ENCODE measurements at regions not wholly inside any gene's neighbourhood (a gene's known extent, or its start where the extent isn't known, plus 50 kb on each side); places are given as distances from the start of the nearest gene placed in this dataset.
A peak's percentile ranks its signal among the peaks of the same experiment; 100 is the strongest.

DNA sequence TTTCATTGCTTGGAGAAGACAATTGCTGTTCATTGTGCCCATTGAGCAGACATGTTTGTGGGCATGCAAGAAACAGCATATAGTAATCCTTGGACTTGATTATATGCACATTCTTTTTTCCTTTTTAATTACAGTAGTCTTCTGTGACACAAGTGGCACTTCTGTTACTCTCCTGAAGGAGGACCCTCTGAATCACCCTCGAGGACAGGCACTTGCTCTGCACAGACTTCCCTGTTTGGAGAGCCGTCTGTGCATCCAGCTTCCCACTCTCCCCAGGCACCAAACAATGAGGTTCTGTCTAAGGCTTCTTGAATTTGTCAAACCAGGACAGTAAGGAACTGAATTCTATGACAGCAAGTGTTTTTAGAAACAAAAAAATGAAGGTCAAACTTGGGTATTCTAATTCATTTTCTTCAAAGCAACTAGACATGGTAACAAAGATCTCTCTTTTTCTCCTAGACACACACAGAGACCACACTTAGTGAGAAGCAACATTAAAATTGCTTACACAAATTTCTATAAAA is 844.6 kb upstream of the ID2 start:
- Histone ChIP-seq H3K4ac (ENCODE audit: low read depth, low read length) (no peak overlapping the region), H3K27ac (ENCODE audit: low read depth, low read length) (no peak overlapping the region), H3K14ac (ENCODE audit: low read length) (no peak overlapping the region), H2AFZ (ENCODE audit: insufficient read depth, low read length, poor library complexity) (no peak overlapping the region), H2BK12ac (ENCODE audit: low read length) (no peak overlapping the region), H3K9ac (ENCODE audit: low read length) (no peak overlapping the region), H4K12ac (ENCODE audit: low read depth, low read length) (no peak overlapping the region), H3K4me2 (ENCODE audit: low read length) (no peak overlapping the region), H2BK120ac (ENCODE audit: insufficient read depth, low read length, poor library complexity) (no peak overlapping the region), H3K4me3 (ENCODE audit: low read depth, low read length) (no peak overlapping the region), H4K8ac (ENCODE audit: low read depth, low read length) (no peak overlapping the region), H3K9me3 (ENCODE audit: insufficient read depth, low read depth, low read length) (peaks cover 2% of the 10 kb centered on the region), H3K36me3 (ENCODE audit: control insufficient read depth in 1 of 2, insufficient read depth in 2 of 2, low read length in 2 of 2) (no peaks in the 10 kb centered on the region), H3K4me1 (ENCODE audit: control insufficient read depth in 1 of 2, insufficient read depth in 2 of 2, low read length in 2 of 2) (peaks cover 2% of the 10 kb centered on the region in 2 experiments), H3K27me3 (ENCODE audit: insufficient read depth, low read length) (no peaks in the 10 kb centered on the region), H3K23ac (ENCODE audit: low read length) (no peak overlapping the region), H2AK5ac (ENCODE audit: low read length) (no peak overlapping the region), H3K79me2 (ENCODE audit: control insufficient read depth, insufficient read depth, low read length, poor library complexity) (no peaks in the 10 kb centered on the region), H3K79me1 (ENCODE audit: low read length) (no peaks in the 10 kb centered on the region), H4K91ac (ENCODE audit: low read depth, low read length) (no peak overlapping the region), H2BK5ac (ENCODE audit: low read depth, low read length, poor library complexity) (no peak overlapping the region), H3K18ac (ENCODE audit: low read length) (no peak overlapping the region)
- WGBS (ENCODE audit: extremely low coverage, insufficient coverage, insufficient read length): no CpG with 5 or more reads among the region's 2 CpGs
- no peak for DNase-seq

DNA sequence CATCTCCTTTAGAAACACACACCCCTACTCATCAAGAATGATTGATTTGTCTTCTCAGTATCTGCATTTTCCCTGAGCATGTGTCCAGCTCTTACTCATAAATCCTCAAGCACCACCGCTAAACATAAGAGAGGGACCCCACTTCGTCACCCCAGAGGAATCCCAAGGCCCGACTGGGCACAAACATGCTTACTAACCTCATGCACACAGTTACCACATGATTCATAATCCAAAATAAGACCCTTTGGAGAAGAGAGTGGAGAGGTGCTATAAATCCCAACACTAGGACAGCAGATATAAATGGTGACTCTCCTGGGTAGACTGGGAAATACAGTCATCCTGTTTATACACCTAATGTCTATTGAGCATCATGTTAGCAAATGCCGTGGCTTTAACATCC is 843.2 kb upstream of the ID2 start:
- H3K27ac ChIP-seq (ENCODE audit: low read depth, low read length): no peak overlapping the region
- H4K8ac ChIP-seq (ENCODE audit: low read depth, low read length): no peak overlapping the region
- peaks cover 2% of the 10 kb centered on the region in 2 experiments for H3K4me1 ChIP-seq (ENCODE audit: control insufficient read depth in 1 of 2, insufficient read depth in 2 of 2, low read length in 2 of 2)
- H2BK120ac ChIP-seq (ENCODE audit: insufficient read depth, low read length, poor library complexity): no peak overlapping the region
- DNase-seq: no peak
- no CpG with 5 or more reads among the region's 4 CpGs for WGBS (ENCODE audit: extremely low coverage, insufficient coverage, insufficient read length)
- no peaks in the 10 kb centered on the region for H3K36me3 ChIP-seq (ENCODE audit: control insufficient read depth in 1 of 2, insufficient read depth in 2 of 2, low read length in 2 of 2)
- no peak overlapping the region for H3K18ac ChIP-seq (ENCODE audit: low read length)
- no peak overlapping the region for H3K9ac ChIP-seq (ENCODE audit: low read length)
- H2BK12ac ChIP-seq (ENCODE audit: low read length): peak overlapping the region; percentile 63
- H3K23ac ChIP-seq (ENCODE audit: low read length): no peak overlapping the region
- H2AK5ac ChIP-seq (ENCODE audit: low read length): no peak overlapping the region
- no peaks in the 10 kb centered on the region for H3K79me1 ChIP-seq (ENCODE audit: low read length)
- H2BK5ac ChIP-seq (ENCODE audit: low read depth, low read length, poor library complexity): no peak overlapping the region
- no peaks in the 10 kb centered on the region for H3K79me2 ChIP-seq (ENCODE audit: control insufficient read depth, insufficient read depth, low read length, poor library complexity)
- H2AFZ ChIP-seq (ENCODE audit: insufficient read depth, low read length, poor library complexity): no peak overlapping the region
- H4K91ac ChIP-seq (ENCODE audit: low read depth, low read length): no peak overlapping the region
- H4K12ac ChIP-seq (ENCODE audit: low read depth, low read length): no peak overlapping the region
- H3K14ac ChIP-seq (ENCODE audit: low read length): no peak overlapping the region
- H3K4me2 ChIP-seq (ENCODE audit: low read length): no peak overlapping the region
- H3K4ac ChIP-seq (ENCODE audit: low read depth, low read length): no peak overlapping the region
- peaks cover 2% of the 10 kb centered on the region for H3K9me3 ChIP-seq (ENCODE audit: insufficient read depth, low read depth, low read length)
- H3K4me3 ChIP-seq (ENCODE audit: low read depth, low read length): no peak overlapping the region
- H3K27me3 ChIP-seq (ENCODE audit: insufficient read depth, low read length): no peaks in the 10 kb centered on the region

DNA sequence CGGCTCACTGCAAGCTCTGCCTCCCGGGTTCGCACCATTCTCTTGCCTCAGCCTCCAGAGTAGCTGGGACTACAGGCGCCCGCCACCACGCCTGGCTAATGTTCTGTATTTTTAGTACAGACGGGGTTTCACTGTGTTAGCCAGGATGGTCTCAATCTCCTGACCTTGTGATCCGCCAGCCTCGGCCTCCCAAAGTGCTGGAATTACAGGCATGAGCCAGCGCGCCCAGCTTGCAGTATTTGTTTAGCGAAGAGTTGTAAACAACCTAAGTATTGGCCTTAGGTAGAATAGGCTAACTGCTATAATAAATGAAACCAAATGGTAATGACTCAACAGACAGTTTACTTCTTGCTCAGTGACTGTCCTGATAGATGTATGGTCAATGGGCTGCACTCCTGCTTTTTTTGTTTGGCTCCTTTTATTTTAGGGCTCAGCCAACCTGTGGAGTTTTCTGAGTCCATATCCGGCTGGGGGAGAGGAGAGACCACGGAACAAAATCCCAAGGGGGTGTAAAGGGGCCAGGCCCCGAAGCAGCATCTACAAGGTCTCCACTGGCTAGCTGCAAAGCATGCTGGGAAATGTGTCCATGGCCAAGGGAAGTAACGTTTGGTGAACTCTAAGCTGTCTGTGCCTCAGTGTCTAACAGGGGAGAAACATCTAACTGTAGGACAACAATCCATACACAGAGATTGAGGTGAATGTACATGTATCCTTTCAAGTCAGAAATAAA is 841.0 kb upstream of the ID2 start:
- no peak overlapping the region for H2AFZ ChIP-seq (ENCODE audit: insufficient read depth, low read length, poor library complexity)
- H3K9me3 ChIP-seq (ENCODE audit: insufficient read depth, low read depth, low read length): peaks cover 2% of the 10 kb centered on the region
- H3K4me3 ChIP-seq (ENCODE audit: low read depth, low read length): no peak overlapping the region
- H3K18ac ChIP-seq (ENCODE audit: low read length): no peak overlapping the region
- DNase-seq: no peak
- H3K14ac ChIP-seq (ENCODE audit: low read length): no peak overlapping the region
- H3K4me1 ChIP-seq (ENCODE audit: control insufficient read depth in 1 of 2, insufficient read depth in 2 of 2, low read length in 2 of 2): peaks cover 4 to 5% of the 10 kb centered on the region in 2 experiments
- no peak overlapping the region for H3K23ac ChIP-seq (ENCODE audit: low read length)
- H3K9ac ChIP-seq (ENCODE audit: low read length): no peak overlapping the region
- H2BK5ac ChIP-seq (ENCODE audit: low read depth, low read length, poor library complexity): no peak overlapping the region
- no peak overlapping the region for H4K91ac ChIP-seq (ENCODE audit: low read depth, low read length)
- no peak overlapping the region for H2BK120ac ChIP-seq (ENCODE audit: insufficient read depth, low read length, poor library complexity)
- H2BK12ac ChIP-seq (ENCODE audit: low read length): peak overlapping the region; percentile 36
- no CpG with 5 or more reads among the region's 16 CpGs for WGBS (ENCODE audit: extremely low coverage, insufficient coverage, insufficient read length)
- H2AK5ac ChIP-seq (ENCODE audit: low read length): no peak overlapping the region
- H4K12ac ChIP-seq (ENCODE audit: low read depth, low read length): no peak overlapping the region
- no peaks in the 10 kb centered on the region for H3K27me3 ChIP-seq (ENCODE audit: insufficient read depth, low read length)
- H3K36me3 ChIP-seq (ENCODE audit: control insufficient read depth in 1 of 2, insufficient read depth in 2 of 2, low read length in 2 of 2): no peaks in the 10 kb centered on the region
- peaks cover 1% of the 10 kb centered on the region for H3K79me1 ChIP-seq (ENCODE audit: low read length)
- no peak overlapping the region for H3K4ac ChIP-seq (ENCODE audit: low read depth, low read length)
- no peak overlapping the region for H4K8ac ChIP-seq (ENCODE audit: low read depth, low read length)
- no peak overlapping the region for H3K27ac ChIP-seq (ENCODE audit: low read depth, low read length)
- no peak overlapping the region for H3K4me2 ChIP-seq (ENCODE audit: low read length)
- no peaks in the 10 kb centered on the region for H3K79me2 ChIP-seq (ENCODE audit: control insufficient read depth, insufficient read depth, low read length, poor library complexity)

DNA sequence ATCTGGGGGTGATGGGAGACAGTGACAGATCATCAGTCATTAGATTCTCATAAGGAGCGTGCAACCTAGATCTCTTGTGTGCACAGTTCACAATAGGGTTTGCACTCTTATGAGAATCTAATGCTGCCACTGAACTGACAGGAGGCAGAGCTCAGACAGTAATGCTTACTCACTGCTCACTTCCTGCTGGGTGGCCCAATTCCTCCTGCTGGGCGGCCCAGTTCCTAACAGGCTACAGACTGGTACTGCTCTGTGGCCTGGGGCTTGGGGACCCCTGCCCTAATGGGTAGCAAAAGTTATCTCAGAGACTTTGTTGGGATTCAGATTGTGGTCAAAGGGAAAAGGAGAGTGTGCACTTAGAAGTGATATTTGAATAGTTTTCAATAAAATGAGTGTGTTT is 840.1 kb upstream of the ID2 start:
- H3K9me3 ChIP-seq (ENCODE audit: insufficient read depth, low read depth, low read length): peaks cover 2% of the 10 kb centered on the region
- no peak for DNase-seq
- no peak overlapping the region for H3K9ac ChIP-seq (ENCODE audit: low read length)
- no peak overlapping the region for H2BK12ac ChIP-seq (ENCODE audit: low read length)
- H3K27ac ChIP-seq (ENCODE audit: low read depth, low read length): no peak overlapping the region
- H2BK5ac ChIP-seq (ENCODE audit: low read depth, low read length, poor library complexity): no peak overlapping the region
- H2BK120ac ChIP-seq (ENCODE audit: insufficient read depth, low read length, poor library complexity): no peak overlapping the region
- no peak overlapping the region for H4K91ac ChIP-seq (ENCODE audit: low read depth, low read length)
- peaks cover 4 to 5% of the 10 kb centered on the region in 2 experiments for H3K4me1 ChIP-seq (ENCODE audit: control insufficient read depth in 1 of 2, insufficient read depth in 2 of 2, low read length in 2 of 2)
- H3K4ac ChIP-seq (ENCODE audit: low read depth, low read length): no peak overlapping the region
- no peak overlapping the region for H2AK5ac ChIP-seq (ENCODE audit: low read length)
- H3K27me3 ChIP-seq (ENCODE audit: insufficient read depth, low read length): no peaks in the 10 kb centered on the region
- H3K36me3 ChIP-seq (ENCODE audit: control insufficient read depth in 1 of 2, insufficient read depth in 2 of 2, low read length in 2 of 2): no peaks in the 10 kb centered on the region
- H4K8ac ChIP-seq (ENCODE audit: low read depth, low read length): no peak overlapping the region
- H4K12ac ChIP-seq (ENCODE audit: low read depth, low read length): no peak overlapping the region
- no peak overlapping the region for H3K4me2 ChIP-seq (ENCODE audit: low read length)
- H3K79me1 ChIP-seq (ENCODE audit: low read length): peaks cover 7% of the 10 kb centered on the region
- H3K4me3 ChIP-seq (ENCODE audit: low read depth, low read length): peak overlapping the region; percentile 57
- H3K23ac ChIP-seq (ENCODE audit: low read length): no peak overlapping the region
- no peak overlapping the region for H2AFZ ChIP-seq (ENCODE audit: insufficient read depth, low read length, poor library complexity)
- no CpG with 5 or more reads among the region's 2 CpGs for WGBS (ENCODE audit: extremely low coverage, insufficient coverage, insufficient read length)
- no peaks in the 10 kb centered on the region for H3K79me2 ChIP-seq (ENCODE audit: control insufficient read depth, insufficient read depth, low read length, poor library complexity)
- no peak overlapping the region for H3K14ac ChIP-seq (ENCODE audit: low read length)
- no peak overlapping the region for H3K18ac ChIP-seq (ENCODE audit: low read length)

Measured in trophoblast cell (in vitro differentiated cells and primary cell).